Stimulated activated CD4-positive, alpha-beta T cell treated with anti-CD3 and anti-CD28 coated beads, Interleukin-4, amount 100 ng/mL, for 4 hours (primary cell): ENCODE measurements at regions not wholly inside any gene's neighbourhood (a gene's known extent, or its start where the extent isn't known, plus 50 kb on each side); places are given as distances from the start of the nearest gene placed in this dataset.
"Not testable (repeated sequence)": the region's sequence is repeated elsewhere in the genome, so short reads cannot be mapped to it uniquely, and the experiment has no call there.

Source experiments
- DNase-seq, 2 experiments: peaks; one replicate each; pipeline ENCODE4 v3.0.0-alpha.2; 2020

GRCh38 chr21:13806444-13806843 lies 196.9 kb downstream of the POTED start:
- not testable (repeated sequence) for DNase-seq

- not testable (repeated sequence) for DNase-seq
These were observed 193.2 kb downstream of the POTED start for GRCh38 chr21:13802757-13803156.
